Progenitor cell of endocrine pancreas (in vitro differentiated cells): ENCODE measurements at regions not wholly inside any gene's neighbourhood (a gene's known extent, or its start where the extent isn't known, plus 50 kb on each side); places are given as distances from the start of the nearest gene placed in this dataset.

Experiments
- DNase-seq: peaks from one replicate; pipeline ENCODE4 v3.0.0; 2021; ENCODE audit warnings: low spot score; ENCODE audit not compliant: unreplicated experiment
- H3K27ac Mint-ChIP-seq: 2 replicates; pipeline ENCODE4 v1.8.0; 2021; ENCODE audit warnings: mild to moderate bottlenecking, moderate library complexity, mixed read lengths
- H3K27me3 Mint-ChIP-seq: 2 replicates; pipeline ENCODE4 v1.8.0; 2021; ENCODE audit warnings: mixed read lengths
- H3K36me3 Mint-ChIP-seq: 2 replicates; pipeline ENCODE4 v1.8.0; 2022; ENCODE audit warnings: mixed read lengths; ENCODE audit not compliant: insufficient read depth
- H3K4me1 Mint-ChIP-seq: 2 replicates; pipeline ENCODE4 v1.8.0; 2021; ENCODE audit warnings: low read depth, mixed read lengths
- H3K4me3 Mint-ChIP-seq: 2 replicates; pipeline ENCODE4 v1.8.0; 2021; ENCODE audit warnings: low read depth, mild to moderate bottlenecking, moderate library complexity, mixed read lengths
- H3K9me3 Mint-ChIP-seq: 2 replicates; pipeline ENCODE4 v1.8.0; 2021; ENCODE audit warnings: low read depth, mixed read lengths
- CTCF ChIP-seq: fragments of 200-600 bp; sonication (generic); IDR thresholded peaks from one replicate; pipeline ENCODE4 v1.5.0; 2021; ENCODE audit warnings: antibody characterized with exemption, mild to moderate bottlenecking; ENCODE audit not compliant: unreplicated experiment

DNA sequence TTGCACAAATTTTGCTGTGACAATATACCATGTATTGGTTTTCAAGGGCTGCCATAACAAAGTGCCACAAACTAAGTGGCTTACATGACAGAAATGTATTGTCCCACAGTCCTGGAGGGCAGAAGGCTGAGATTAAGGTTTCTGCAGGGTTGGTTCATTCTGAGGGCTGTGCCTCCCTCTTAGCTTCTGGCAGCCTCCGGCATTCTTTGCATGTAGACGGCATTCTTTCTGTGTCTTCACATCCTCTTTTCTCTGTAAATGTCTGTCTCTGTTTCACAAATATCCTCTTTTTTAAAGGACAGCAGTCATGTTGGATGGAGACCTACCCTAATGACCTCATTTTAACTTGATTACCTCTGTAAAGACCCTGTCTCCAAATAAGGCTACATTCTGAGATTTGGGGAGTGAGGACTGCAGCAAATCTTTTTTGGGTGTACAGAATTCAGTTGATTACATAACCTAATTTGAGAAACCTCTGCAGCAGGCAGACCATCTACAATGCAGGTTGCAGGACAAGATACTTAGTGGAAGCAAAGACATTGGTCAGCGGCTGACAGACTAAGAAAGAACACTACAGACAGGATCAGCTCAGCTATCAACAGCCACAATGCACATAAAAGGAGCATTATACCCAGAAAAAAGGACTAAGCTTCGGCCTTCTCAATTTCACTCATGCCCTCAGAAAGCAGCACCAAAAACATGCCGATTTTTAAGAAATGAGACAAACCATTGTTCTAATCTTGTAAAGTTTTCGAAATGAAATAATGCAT, 84.6 kb upstream of the FAM3C start:
- no peak overlapping the region for H3K4me3 Mint-ChIP-seq
- no peak overlapping the region for H3K27ac Mint-ChIP-seq
- no peaks in the 10 kb centered on the region for H3K9me3 Mint-ChIP-seq
- H3K4me1 Mint-ChIP-seq, result peaks cover 1% of the 10 kb centered on the region
- H3K27me3 Mint-ChIP-seq, result no peaks in the 10 kb centered on the region
- DNase-seq, result no peak
- no peak for TF ChIP-seq CTCF
- H3K36me3 Mint-ChIP-seq, result no peaks in the 10 kb centered on the region

DNA sequence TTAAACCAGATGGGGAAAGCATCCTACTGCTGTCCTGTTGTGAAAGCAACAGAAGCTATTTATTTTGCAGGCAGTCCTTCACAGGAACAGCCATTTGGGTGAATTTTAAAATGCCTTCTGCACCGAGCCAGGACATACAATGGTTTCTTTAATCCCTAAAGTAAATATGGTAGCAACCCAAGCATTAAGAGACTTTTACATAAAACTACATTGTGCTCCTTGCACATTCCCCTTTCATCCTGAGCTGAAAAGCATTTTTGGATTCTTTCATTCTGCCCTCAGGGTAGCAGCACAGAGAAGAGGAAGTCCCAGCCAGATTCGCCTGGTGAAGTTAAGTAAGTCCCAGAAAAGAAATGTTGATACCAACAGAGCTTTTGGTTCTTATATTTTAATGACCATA, 84.0 kb upstream of the FAM3C start:
- no peak for TF ChIP-seq CTCF
- Mint-ChIP-seq H3K27me3 (no peaks in the 10 kb centered on the region), H3K36me3 (no peaks in the 10 kb centered on the region), H3K4me1 (peaks cover 1% of the 10 kb centered on the region), H3K4me3 (no peak overlapping the region), H3K27ac (no peak overlapping the region), H3K9me3 (no peaks in the 10 kb centered on the region)
- DNase-seq, result no peak

DNA sequence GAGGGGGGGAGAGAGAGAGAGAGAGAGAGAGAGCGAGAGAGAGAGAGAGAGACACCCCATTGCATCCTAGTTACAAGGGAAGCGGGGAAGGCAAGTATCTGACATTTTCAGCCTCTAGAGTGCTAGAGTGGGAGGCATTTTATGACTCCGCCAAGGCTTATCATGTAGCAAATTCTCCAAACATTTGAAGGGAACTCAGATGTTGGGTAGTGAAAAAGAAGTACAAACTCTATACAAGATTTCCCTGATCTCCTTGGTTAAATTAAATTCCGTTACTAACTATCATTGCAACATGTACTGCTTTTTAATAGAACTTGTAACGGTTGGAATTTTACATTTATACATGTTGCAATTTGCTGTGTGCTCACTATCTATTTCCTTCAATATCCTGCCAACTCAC, 83.4 kb upstream of the FAM3C start:
- TF ChIP-seq CTCF, result no peak
- Mint-ChIP-seq H3K27me3 (no peaks in the 10 kb centered on the region), H3K4me1 (peaks cover 1% of the 10 kb centered on the region), H3K36me3 (no peaks in the 10 kb centered on the region), H3K9me3 (no peaks in the 10 kb centered on the region), H3K4me3 (no peak overlapping the region), H3K27ac (no peak overlapping the region)
- no peak for DNase-seq

- H3K36me3 Mint-ChIP-seq, result no peaks in the 10 kb centered on the region
- TF ChIP-seq CTCF, result no peak
- peaks cover 1% of the 10 kb centered on the region for H3K4me1 Mint-ChIP-seq
- H3K27ac Mint-ChIP-seq, result no peak overlapping the region
- no peaks in the 10 kb centered on the region for H3K9me3 Mint-ChIP-seq
- no peaks in the 10 kb centered on the region for H3K27me3 Mint-ChIP-seq
- no peak overlapping the region for H3K4me3 Mint-ChIP-seq
- no peak for DNase-seq
Observed at GRCh38 chr7:121475806-121476205, 79.7 kb upstream of the FAM3C start.

DNA sequence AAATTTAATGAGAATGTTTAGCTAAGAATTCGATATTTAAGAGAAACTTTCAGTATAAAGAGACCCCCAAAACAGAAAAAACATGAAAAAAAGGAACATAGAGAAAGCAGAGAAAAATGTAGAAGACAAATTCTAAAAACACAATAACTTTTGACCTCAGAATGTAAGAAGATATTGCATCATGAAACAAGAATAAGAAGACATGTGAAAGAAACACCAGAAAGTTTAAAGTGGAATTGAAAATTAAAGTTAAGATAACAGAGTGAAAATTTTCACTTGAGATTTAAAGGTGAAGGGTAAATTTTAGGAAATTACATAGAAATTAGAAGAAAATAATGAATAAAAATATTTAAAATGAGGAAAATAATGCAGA, 78.2 kb upstream of the FAM3C start:
- no peaks in the 10 kb centered on the region for H3K27me3 Mint-ChIP-seq
- no peak for TF ChIP-seq CTCF
- no peaks in the 10 kb centered on the region for H3K9me3 Mint-ChIP-seq
- H3K36me3 Mint-ChIP-seq, result no peaks in the 10 kb centered on the region
- H3K4me3 Mint-ChIP-seq, result no peak overlapping the region
- no peaks in the 10 kb centered on the region for H3K4me1 Mint-ChIP-seq
- no peak for DNase-seq
- H3K27ac Mint-ChIP-seq, result no peak overlapping the region
